HUES64 (cell line): ENCODE measurements at regions not wholly inside any gene's neighbourhood (a gene's known extent, or its start where the extent isn't known, plus 50 kb on each side); places are given as distances from the start of the nearest gene placed in this dataset.

Experiments used
- H3K27ac ChIP-seq: 2 replicates; pipeline ENCODE4 v1.7.0; 2013; ENCODE audit warnings: low read depth, low read length, inconsistent platforms
- H3K27me3 ChIP-seq: 2 replicates; pipeline ENCODE4 v1.6.1; 2013; ENCODE audit warnings: mild to moderate bottlenecking, low read length; ENCODE audit not compliant: insufficient read depth
- H3K36me3 ChIP-seq: 2 replicates; pipeline ENCODE4 v1.6.1; 2013; ENCODE audit warnings: mild to moderate bottlenecking, low read length; ENCODE audit not compliant: insufficient read depth
- H3K4me1 ChIP-seq: 2 replicates; pipeline ENCODE4 v1.6.1; 2013; ENCODE audit warnings: mild to moderate bottlenecking, low read length, moderate library complexity; ENCODE audit not compliant: insufficient read depth
- H3K4me3 ChIP-seq: 2 replicates; pipeline ENCODE4 v1.5.1; 2013; ENCODE audit warnings: mild to moderate bottlenecking, low read length, moderate library complexity
- H3K9ac ChIP-seq: 2 replicates; pipeline ENCODE4 v1.6.1; 2013; ENCODE audit warnings: mild to moderate bottlenecking, low read depth, low read length
- H3K9me3 ChIP-seq: 2 replicates; pipeline ENCODE4 v1.6.1; 2013; ENCODE audit warnings: low read depth, low read length; ENCODE audit not compliant: insufficient read depth
- WGBS: fragments of 150-250, 120-280 bp; methylation state at CpG from one replicate; pipeline ENCODE4 v1.1.7; 2013; ENCODE audit warnings: missing lambda C conversion rate; 5-methylcytosine and 5-hydroxymethylcytosine counted together

DNA sequence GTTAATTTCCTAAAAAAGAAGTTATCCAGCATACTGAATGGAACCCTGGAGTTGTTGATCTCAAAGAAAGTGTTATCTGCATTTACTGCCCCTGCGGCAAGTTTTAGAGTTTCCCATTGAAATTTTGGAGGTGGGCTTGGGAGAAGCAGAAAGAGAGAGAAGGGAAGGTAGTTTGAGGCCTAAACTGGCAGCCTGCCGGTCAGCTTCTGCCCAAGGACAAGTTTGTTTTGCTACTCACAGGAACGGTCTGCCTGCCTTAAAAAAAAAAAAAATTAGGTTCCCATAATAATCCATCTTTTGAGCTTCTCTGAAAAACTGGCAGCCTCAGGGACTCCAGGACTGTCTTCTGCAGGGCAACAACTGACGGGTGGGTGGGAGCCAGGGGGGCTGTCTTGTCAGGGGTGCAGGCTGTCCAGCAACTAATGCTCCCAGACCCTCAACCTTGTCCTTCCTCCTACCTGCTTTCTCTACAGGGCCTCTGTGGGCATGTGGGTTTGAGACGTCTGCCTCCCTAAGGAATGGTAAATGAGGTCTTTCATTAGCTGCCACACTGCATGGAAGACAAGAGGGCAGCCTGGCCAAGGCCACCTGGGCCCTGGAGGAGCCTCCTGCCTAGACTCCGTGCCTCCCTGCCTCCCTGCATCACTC is 176.1 kb upstream of the KCNG1 start:
- H3K9me3 ChIP-seq: no peaks in the 10 kb centered on the region
- H3K4me3 ChIP-seq: no peak overlapping the region
- no peaks in the 10 kb centered on the region for H3K4me1 ChIP-seq
- 86% methylated on average over 6 of the region's 6 CpGs for WGBS
- H3K27me3 ChIP-seq: no peaks in the 10 kb centered on the region
- no peaks in the 10 kb centered on the region for H3K36me3 ChIP-seq
- H3K27ac ChIP-seq: no peak overlapping the region
- H3K9ac ChIP-seq: no peak overlapping the region

GRCh38 chr20:51198238-51198637 is 175.3 kb upstream of the KCNG1 start:
- Histone ChIP-seq H3K27me3 (no peaks in the 10 kb centered on the region), H3K9ac (no peak overlapping the region), H3K27ac (no peak overlapping the region), H3K4me1 (no peaks in the 10 kb centered on the region), H3K36me3 (no peaks in the 10 kb centered on the region), H3K9me3 (no peaks in the 10 kb centered on the region), H3K4me3 (no peak overlapping the region)
- 91% methylated on average over 5 of the region's 5 CpGs for WGBS

DNA sequence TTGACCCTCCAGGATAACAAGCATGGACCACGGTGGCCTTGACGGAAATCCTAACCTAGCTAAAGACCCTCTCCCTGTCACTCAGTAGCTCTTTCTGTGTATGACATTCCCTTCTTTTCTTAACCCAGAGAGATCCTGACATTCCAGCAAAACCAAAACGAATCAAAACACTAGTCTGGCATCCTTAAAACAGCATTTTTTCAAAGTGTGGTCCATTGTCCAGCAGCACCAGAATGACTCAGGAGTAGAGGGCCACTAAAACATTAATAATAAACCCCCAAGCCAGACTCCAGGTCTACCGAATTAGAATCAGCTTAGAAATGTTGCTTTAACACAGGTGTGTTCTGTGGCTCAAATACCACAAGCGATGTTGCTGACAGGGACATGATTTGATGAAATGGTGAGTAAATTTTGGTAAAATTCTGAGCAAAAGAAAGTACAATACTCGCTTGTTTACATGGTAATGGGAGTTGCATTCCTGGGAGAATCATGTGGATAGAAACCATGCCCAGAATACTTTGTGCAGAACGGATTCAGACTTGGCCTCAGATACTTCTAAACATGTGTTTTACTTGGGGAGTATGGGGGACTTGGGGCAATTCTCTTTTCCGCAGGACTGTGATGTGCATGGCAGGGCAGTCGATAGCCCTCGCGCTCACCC is 174.2 kb upstream of the KCNG1 start:
- H3K36me3 ChIP-seq: no peaks in the 10 kb centered on the region
- no peak overlapping the region for H3K4me3 ChIP-seq
- 93% methylated on average over 11 of the region's 11 CpGs for whole genome bisulfite sequencing
- no peak overlapping the region for H3K9ac ChIP-seq
- no peak overlapping the region for H3K27ac ChIP-seq
- no peaks in the 10 kb centered on the region for H3K27me3 ChIP-seq
- H3K4me1 ChIP-seq: no peaks in the 10 kb centered on the region
- H3K9me3 ChIP-seq: no peaks in the 10 kb centered on the region

- no peak overlapping the region for H3K27ac ChIP-seq
- no peaks in the 10 kb centered on the region for H3K27me3 ChIP-seq
- H3K4me3 ChIP-seq: no peak overlapping the region
- H3K9ac ChIP-seq: no peak overlapping the region
- H3K4me1 ChIP-seq: no peaks in the 10 kb centered on the region
- no peaks in the 10 kb centered on the region for H3K9me3 ChIP-seq
- no peaks in the 10 kb centered on the region for H3K36me3 ChIP-seq
- 92% methylated on average over 5 of the region's 5 CpGs for WGBS
Observed at GRCh38 chr20:51195990-51196389, 173.1 kb upstream of the KCNG1 start.

- H3K4me3 ChIP-seq: no peak overlapping the region
- WGBS: 85% methylated on average over 10 of the region's 10 CpGs
- no peaks in the 10 kb centered on the region for H3K27me3 ChIP-seq
- H3K4me1 ChIP-seq: no peaks in the 10 kb centered on the region
- H3K36me3 ChIP-seq: no peaks in the 10 kb centered on the region
- H3K9me3 ChIP-seq: no peaks in the 10 kb centered on the region
- H3K27ac ChIP-seq: no peak overlapping the region
- no peak overlapping the region for H3K9ac ChIP-seq
Observed at GRCh38 chr20:51195419-51195901, 172.6 kb upstream of the KCNG1 start.

DNA sequence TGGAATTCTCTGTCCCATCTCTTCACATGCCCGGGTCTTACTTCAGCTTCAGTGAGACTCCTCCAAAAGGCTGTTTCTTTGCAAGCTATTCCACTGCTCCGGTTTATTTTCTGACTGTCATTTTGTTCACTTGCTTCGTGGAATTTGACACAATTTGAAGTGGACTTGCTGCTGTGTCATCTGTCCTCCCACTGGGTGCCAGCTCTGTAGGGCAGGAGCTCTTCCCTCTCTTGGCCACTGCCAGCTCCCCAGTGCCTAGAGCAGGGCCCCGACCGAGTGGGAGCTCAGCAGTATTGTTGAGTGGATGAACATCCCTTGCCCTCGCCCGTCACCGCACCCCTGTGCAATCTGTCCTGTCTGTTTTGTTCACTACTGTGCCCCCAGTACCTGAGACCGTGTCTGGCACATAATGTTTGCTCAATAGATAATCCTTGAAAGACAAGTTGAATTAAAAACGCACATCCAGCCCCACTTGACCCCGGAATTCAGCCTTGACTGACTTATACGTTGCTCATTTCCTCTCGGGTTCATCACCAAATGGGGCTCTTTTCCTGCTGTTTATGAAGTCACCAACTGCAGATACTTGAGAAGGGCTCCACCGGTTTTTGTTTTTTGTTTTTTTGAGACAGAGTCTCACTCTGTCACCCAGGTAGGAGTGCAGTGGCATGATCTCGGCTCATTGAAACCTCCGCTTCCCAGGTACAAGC is 170.3 kb upstream of the KCNG1 start:
- Histone ChIP-seq H3K27me3 (no peaks in the 10 kb centered on the region), H3K9ac (no peak overlapping the region), H3K4me3 (no peak overlapping the region), H3K27ac (no peak overlapping the region), H3K9me3 (no peaks in the 10 kb centered on the region), H3K36me3 (no peaks in the 10 kb centered on the region), H3K4me1 (no peaks in the 10 kb centered on the region)
- WGBS: 92% methylated on average over 16 of the region's 16 CpGs

- Histone ChIP-seq H3K36me3 (no peaks in the 10 kb centered on the region), H3K4me3 (no peak overlapping the region), H3K9ac (no peak overlapping the region), H3K27me3 (no peaks in the 10 kb centered on the region), H3K9me3 (no peaks in the 10 kb centered on the region), H3K27ac (no peak overlapping the region), H3K4me1 (0 out of 2 replicates have a peak, but pooled peaks cover 2% of the 10 kb centered on the region)
- 94% methylated on average over 12 of the region's 12 CpGs for WGBS
Observed at GRCh38 chr20:51190783-51191180, 167.9 kb upstream of the KCNG1 start.

- 0 out of 2 replicates have a peak, but pooled peaks cover 2% of the 10 kb centered on the region for H3K4me1 ChIP-seq
- no peak overlapping the region for H3K4me3 ChIP-seq
- H3K9me3 ChIP-seq: no peaks in the 10 kb centered on the region
- no peaks in the 10 kb centered on the region for H3K27me3 ChIP-seq
- no peaks in the 10 kb centered on the region for H3K36me3 ChIP-seq
- WGBS: 90% methylated on average over 12 of the region's 12 CpGs
- no peak overlapping the region for H3K27ac ChIP-seq
- H3K9ac ChIP-seq: no peak overlapping the region
Observed at GRCh38 chr20:51189814-51190782, 167.2 kb upstream of the KCNG1 start.

DNA sequence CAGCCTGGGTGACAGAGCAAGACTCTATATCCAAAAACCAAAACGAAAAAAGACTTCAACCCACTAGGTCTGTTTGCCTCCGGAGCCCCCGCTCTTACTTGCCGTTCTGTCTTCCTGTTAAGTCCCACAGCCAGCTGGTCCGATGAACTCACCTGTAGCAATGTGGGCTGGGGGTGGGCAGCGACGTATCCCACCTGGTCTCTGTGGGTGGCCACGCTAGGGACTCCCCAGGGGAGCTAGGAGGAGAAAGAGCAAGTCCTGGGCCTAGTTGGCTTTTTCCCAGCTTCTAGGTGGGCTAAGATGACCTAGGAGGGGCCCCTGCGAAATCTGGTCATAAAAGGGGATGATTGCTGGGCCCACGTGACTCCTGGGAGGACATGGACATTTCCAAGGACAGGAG is 166.0 kb upstream of the KCNG1 start:
- Histone ChIP-seq H3K4me3 (no peak overlapping the region), H3K27me3 (no peaks in the 10 kb centered on the region), H3K27ac (no peak overlapping the region), H3K9me3 (no peaks in the 10 kb centered on the region), H3K4me1 (0 out of 2 replicates have a peak, but pooled peaks cover 2% of the 10 kb centered on the region), H3K9ac (no peak overlapping the region), H3K36me3 (no peaks in the 10 kb centered on the region)
- WGBS: 92% methylated on average over 10 of the region's 10 CpGs

DNA sequence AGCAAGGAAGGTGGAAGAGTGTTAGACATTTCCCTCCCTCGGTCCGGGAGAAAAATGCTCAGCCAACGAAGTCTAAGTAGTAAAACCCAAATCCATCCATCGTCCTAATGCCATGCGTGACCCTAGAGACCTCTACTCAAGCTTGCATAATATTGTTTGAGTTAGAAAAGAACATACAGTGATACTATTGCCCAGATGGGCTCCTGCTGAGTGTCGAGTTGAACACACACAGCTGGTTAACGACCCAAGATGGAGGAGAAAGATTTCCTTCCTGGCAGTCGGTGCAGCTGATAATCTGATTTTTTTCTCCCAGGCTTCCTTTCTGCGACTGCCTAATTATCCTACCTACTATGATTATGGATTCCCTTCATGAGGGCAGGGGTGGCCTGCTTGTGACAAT is 164.4 kb upstream of the KCNG1 start:
- no peaks in the 10 kb centered on the region for H3K9me3 ChIP-seq
- no peak overlapping the region for H3K27ac ChIP-seq
- H3K4me3 ChIP-seq: no peak overlapping the region
- H3K9ac ChIP-seq: no peak overlapping the region
- H3K36me3 ChIP-seq: no peaks in the 10 kb centered on the region
- H3K27me3 ChIP-seq: no peaks in the 10 kb centered on the region
- 82% methylated on average over 8 of the region's 9 CpGs for WGBS
- 0 out of 2 replicates have a peak, but pooled peaks cover 2% of the 10 kb centered on the region for H3K4me1 ChIP-seq
